CMK (cell line): ENCODE measurements at regions not wholly inside any gene's neighbourhood (a gene's known extent, or its start where the extent isn't known, plus 50 kb on each side); places are given as distances from the start of the nearest gene placed in this dataset.
"Not testable (repeated sequence)": the region's sequence is repeated elsewhere in the genome, so short reads cannot be mapped to it uniquely, and the experiment has no call there.

Source experiments
- DNase-seq: peaks from one replicate; pipeline ENCODE4 v3.0.0-alpha.2; 2010; ENCODE audit warnings: low read depth

GRCh38 chr16:62882552-62883221, 846.4 kb upstream of the CDH8 start:
- no peak for DNase-seq

GRCh38 chr16:62876133-62876532, 839.9 kb upstream of the CDH8 start:
- DNase-seq, result no peak

GRCh38 chr16:62872339-62872738, 836.1 kb upstream of the CDH8 start:
- DNase-seq, result peak; percentile 22

- no peak for DNase-seq
Observed at GRCh38 chr16:62870554-62870953, 834.3 kb upstream of the CDH8 start.

GRCh38 chr16:62869837-62870236, 833.6 kb upstream of the CDH8 start:
- no peak for DNase-seq

- no peak for DNase-seq
Observed at GRCh38 chr16:62863139-62863538, 826.9 kb upstream of the CDH8 start.

- no peak for DNase-seq
Observed at GRCh38 chr16:62853887-62854286, 817.6 kb upstream of the CDH8 start.

- DNase-seq, result no peak
Observed at GRCh38 chr16:62846399-62847057, 810.3 kb upstream of the CDH8 start.

GRCh38 chr16:62832214-62832613, 796.0 kb upstream of the CDH8 start:
- no peak for DNase-seq

GRCh38 chr16:62831235-62831850, 795.1 kb upstream of the CDH8 start:
- no peak for DNase-seq

GRCh38 chr16:62829607-62830006, 793.4 kb upstream of the CDH8 start:
- DNase-seq, result peak; percentile 44

GRCh38 chr16:62829084-62829483, 792.8 kb upstream of the CDH8 start:
- no peak for DNase-seq

GRCh38 chr16:62821824-62822223, 785.6 kb upstream of the CDH8 start:
- DNase-seq, result no peak

- DNase-seq, result no peak
Observed at GRCh38 chr16:62816971-62817519, 780.8 kb upstream of the CDH8 start.

- no peak for DNase-seq
Observed at GRCh38 chr16:62814891-62815290, 778.7 kb upstream of the CDH8 start.

- no peak for DNase-seq
Observed at GRCh38 chr16:62805221-62805857, 769.1 kb upstream of the CDH8 start.

GRCh38 chr16:62794724-62795123, 758.5 kb upstream of the CDH8 start:
- no peak for DNase-seq

- DNase-seq, result not testable (repeated sequence)
Observed at GRCh38 chr16:62780081-62780480, 743.8 kb upstream of the CDH8 start.

- DNase-seq, result no peak
Observed at GRCh38 chr16:62764572-62764971, 728.3 kb upstream of the CDH8 start.

- DNase-seq, result no peak
Observed at GRCh38 chr16:62760398-62760797, 724.2 kb upstream of the CDH8 start.

- DNase-seq, result no peak
Observed at GRCh38 chr16:62755938-62756337, 719.7 kb upstream of the CDH8 start.

GRCh38 chr16:62752854-62753253, 716.6 kb upstream of the CDH8 start:
- DNase-seq, result no peak

- no peak for DNase-seq
Observed at GRCh38 chr16:62751218-62751617, 715.0 kb upstream of the CDH8 start.
